ENCODE measurements at regions not wholly inside any gene's neighbourhood (a gene's known extent, or its start where the extent isn't known, plus 50 kb on each side); places are given as distances from the start of the nearest gene placed in this dataset.
"Not testable (repeated sequence)": the region's sequence is repeated elsewhere in the genome, so short reads cannot be mapped to it uniquely, and the experiment has no call there.

DNA sequence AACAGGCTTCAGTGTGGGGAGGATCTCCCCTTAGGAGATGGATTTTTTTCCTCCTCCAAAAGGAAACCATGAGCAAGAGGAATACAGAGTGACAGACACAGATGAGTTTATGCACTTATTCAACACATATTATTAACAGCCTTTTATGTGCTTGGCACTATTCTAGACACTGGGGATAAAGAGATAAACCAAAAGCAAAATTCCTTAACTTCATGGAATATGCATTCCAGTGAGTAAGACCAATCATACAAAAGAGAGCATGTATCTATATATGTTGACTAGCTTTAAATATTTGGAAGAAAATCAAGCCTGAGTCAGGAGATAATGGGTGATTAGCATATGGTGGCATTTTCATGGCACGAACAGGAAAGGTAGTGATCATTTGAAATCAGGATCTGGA is 284.4 kb upstream of the RASGRP1 start:
- TF ChIP-seq, protein P1, sequence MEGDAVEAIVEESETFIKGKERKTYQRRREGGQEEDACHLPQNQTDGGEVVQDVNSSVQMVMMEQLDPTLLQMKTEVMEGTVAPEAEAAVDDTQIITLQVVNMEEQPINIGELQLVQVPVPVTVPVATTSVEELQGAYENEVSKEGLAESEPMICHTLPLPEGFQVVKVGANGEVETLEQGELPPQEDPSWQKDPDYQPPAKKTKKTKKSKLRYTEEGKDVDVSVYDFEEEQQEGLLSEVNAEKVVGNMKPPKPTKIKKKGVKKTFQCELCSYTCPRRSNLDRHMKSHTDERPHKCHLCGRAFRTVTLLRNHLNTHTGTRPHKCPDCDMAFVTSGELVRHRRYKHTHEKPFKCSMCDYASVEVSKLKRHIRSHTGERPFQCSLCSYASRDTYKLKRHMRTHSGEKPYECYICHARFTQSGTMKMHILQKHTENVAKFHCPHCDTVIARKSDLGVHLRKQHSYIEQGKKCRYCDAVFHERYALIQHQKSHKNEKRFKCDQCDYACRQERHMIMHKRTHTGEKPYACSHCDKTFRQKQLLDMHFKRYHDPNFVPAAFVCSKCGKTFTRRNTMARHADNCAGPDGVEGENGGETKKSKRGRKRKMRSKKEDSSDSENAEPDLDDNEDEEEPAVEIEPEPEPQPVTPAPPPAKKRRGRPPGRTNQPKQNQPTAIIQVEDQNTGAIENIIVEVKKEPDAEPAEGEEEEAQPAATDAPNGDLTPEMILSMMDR (IDR thresholded peaks at IDR 0.05; ENCODE audit: low read depth, low read length): no peak
- H3K4me3 ChIP-seq (ENCODE audit: low read depth, low read length): no peak overlapping the region

DNA sequence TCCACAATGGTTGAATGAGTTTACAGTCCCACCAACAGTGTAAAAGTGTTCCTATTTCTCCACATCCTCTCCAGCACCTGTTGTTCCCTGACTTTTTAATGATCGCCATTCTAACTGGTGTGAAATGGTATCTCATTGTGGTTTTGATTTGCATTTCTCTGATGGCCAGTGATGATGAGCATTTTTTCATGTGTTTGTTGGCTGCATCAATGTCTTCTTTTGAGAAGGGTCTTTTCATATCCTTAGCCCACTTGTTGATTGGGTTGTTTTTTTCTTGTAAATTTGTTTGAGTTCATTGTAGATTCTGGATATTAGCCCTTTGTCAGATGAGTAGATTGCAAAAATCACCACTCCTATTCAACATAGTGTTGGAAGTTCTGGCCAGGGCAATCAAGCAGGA is 287.6 kb upstream of the RASGRP1 start:
- not testable (repeated sequence) for H3K4me3 ChIP-seq (ENCODE audit: low read depth, low read length)

DNA sequence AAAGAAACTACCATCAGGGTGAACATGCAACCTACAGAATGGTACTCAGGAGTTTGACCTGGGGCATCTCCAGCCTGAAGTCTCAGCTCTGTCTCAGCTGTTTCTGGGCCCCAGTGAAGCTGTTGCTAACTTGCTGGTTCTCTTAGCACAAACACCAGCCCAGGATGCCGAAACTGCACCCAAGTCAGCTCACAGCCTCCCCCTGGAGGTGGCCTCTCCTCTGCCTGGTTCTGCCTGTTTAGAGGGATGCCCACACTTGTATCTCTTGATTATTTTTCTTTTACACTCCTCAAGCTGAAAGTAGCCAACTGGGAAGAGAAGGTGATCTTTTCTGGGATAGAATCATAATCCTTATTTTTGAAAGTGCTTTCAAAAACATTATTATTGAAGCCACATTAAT is 289.0 kb upstream of the RASGRP1 start:
- TF ChIP-seq, protein P1 (IDR thresholded peaks at IDR 0.05; ENCODE audit: low read depth, low read length): peak; percentile 55
- H3K4me3 ChIP-seq (ENCODE audit: low read depth, low read length): no peak overlapping the region

DNA sequence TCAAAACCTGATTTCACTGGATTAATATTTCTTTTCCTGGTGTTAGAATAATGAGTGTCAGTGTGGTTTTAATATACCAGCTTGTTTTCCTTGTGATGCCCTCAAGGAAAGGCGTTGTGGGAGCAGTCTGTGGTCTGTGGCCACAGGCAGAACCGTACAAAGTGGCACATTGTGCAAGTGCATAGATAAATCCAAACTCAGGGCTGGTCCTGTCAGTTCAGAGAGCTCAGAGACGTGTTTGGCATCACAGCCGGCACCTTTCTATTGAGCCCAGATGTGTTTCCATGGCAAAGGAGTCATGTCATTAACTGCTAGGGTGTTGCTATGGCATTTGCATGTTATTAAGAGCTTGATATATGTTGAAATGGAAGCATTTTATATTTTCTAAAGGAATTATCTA is 289.9 kb upstream of the RASGRP1 start:
- TF ChIP-seq, protein P1 (IDR thresholded peaks at IDR 0.05; ENCODE audit: low read depth, low read length): no peak
- no peak overlapping the region for H3K4me3 ChIP-seq (ENCODE audit: low read depth, low read length)

DNA sequence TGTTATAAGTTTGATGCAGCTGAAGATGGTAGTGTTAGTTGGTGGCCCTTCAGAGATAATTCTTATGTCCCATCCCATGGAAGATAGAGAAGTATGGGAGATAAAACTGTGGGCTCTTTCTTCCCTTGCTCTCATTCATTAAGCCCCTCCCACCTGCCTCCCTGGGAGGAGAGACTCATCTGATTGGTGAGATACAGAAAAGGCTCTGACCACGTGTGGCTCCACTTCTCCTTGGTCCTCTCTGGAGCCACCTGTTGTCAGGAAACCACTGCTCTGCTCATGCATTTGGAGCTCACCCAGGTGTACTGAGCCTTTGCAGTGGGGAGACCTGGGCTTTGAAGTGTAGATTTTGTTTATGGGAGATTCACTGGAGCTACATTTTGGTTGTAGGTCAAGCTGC is 293.2 kb upstream of the RASGRP1 start:
- no peak overlapping the region for H3K4me3 ChIP-seq (ENCODE audit: low read depth, low read length)
- TF ChIP-seq, protein P1 (IDR thresholded peaks at IDR 0.05; ENCODE audit: low read depth, low read length): no peak

DNA sequence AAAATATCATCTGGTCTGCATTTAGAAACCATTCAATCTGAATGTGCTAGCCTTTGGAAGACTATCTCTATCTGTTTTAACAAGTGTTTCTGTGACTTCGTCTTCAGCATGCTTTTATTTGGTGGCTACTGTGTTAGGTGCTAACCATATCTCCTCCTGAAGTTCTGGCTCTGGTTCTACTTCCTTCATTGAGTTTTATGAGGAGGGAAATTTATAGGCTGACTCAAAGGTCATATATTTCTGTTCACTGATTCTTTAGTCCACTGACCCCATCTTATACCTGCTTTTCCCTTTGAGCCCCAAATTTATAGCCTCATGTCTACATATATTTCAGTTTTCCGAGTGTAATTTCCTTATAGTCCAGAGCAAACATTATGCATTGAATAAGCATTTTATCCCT is 295.0 kb upstream of the RASGRP1 start:
- H3K4me3 ChIP-seq (ENCODE audit: low read depth, low read length): no peak overlapping the region
- TF ChIP-seq, protein P1 (IDR thresholded peaks at IDR 0.05; ENCODE audit: low read depth, low read length): no peak

DNA sequence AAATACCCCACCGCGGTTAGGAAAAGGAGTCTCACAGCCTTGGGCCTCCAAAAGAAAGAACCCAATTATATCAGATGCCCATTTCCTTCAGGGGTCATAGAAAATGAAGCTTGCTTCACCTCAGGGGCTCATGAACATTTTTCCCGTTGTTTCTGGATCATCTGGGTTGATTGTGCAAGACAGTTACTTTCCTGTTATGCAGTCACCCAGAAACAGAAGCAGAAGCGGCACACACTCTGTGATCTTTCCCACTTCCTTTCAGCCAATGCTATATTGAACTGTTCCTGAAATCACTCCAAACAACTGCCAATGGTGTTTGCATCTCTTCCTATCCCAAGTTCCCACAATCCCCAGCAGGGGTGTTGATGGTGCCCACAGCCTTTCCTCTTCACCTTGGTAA is 295.6 kb upstream of the RASGRP1 start:
- TF ChIP-seq, protein P1 (IDR thresholded peaks at IDR 0.05; ENCODE audit: low read depth, low read length): no peak

DNA sequence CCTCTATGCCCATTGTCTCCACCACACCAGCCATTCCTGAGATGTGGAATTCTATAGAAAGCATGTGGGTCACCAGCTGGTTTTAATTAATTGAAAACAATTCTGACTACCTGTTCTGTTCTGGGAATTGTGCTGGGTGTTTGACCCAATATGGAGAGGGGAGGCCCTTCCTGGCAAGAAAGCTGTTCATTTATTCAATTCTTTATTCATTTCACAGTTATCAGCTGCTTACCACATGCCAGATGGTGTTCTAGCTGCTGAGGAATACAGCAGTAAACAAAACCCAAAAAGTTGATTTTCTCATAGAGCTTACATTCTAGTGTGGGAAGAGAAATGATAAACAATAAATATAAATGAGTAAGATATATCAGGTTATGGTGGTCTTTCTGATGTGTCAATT is 296.1 kb upstream of the RASGRP1 start:
- TF ChIP-seq, protein P1 (IDR thresholded peaks at IDR 0.05; ENCODE audit: low read depth, low read length): no peak
- H3K4me3 ChIP-seq (ENCODE audit: low read depth, low read length): no peak overlapping the region

More for the DNA sequence above, 295.6 kb upstream of the RASGRP1 start:
- H3K4me3 ChIP-seq (ENCODE audit: low read depth, low read length): no peak overlapping the region

Data from WI38 (cell line).